GM23248 (cell line): ENCODE measurements at regions not wholly inside any gene's neighbourhood (a gene's known extent, or its start where the extent isn't known, plus 50 kb on each side); places are given as distances from the start of the nearest gene placed in this dataset.
A peak's percentile ranks its signal among the peaks of the same experiment; 100 is the strongest.

Experiments
- DNase-seq: peaks from one replicate; pipeline ENCODE4 v3.0.0-alpha.2; 2015
- H2AFZ ChIP-seq: fragments of 200-600 bp; sonication (generic); 2 replicates; pipeline ENCODE4 v1.6.1; 2016; ENCODE audit warnings: antibody characterized with exemption
- H3F3A ChIP-seq: fragments of 200-600 bp; sonication (generic); 2 replicates; pipeline ENCODE4 v1.6.1; 2016; ENCODE audit warnings: mild to moderate bottlenecking, antibody characterized with exemption, mixed run types; ENCODE audit not compliant: insufficient read depth
- H3K27ac ChIP-seq: fragments of 200-600 bp; sonication (generic); 2 replicates; pipeline ENCODE4 v1.5.1; 2016; ENCODE audit warnings: mild to moderate bottlenecking
- H3K27me3 ChIP-seq: fragments of 200-600 bp; sonication (generic); replicated peaks from 2 replicates; pipeline ENCODE4 v1.6.1; 2016; ENCODE audit warnings: mild to moderate bottlenecking; ENCODE audit not compliant: insufficient read depth
- H3K36me3 ChIP-seq: fragments of 200-600 bp; sonication (generic); 2 replicates; pipeline ENCODE4 v1.6.1; 2016; ENCODE audit warnings: low read depth, mild to moderate bottlenecking
- H3K4me1 ChIP-seq: fragments of 200-600 bp; sonication (generic); 2 replicates; pipeline ENCODE4 v1.6.1; 2016; ENCODE audit warnings: mild to moderate bottlenecking; ENCODE audit not compliant: insufficient read depth
- H3K4me2 ChIP-seq: fragments of 200-600 bp; sonication (generic); one replicate; pipeline ENCODE4 v1.6.1; 2016; ENCODE audit warnings: mild to moderate bottlenecking; ENCODE audit not compliant: unreplicated experiment
- H3K4me3 ChIP-seq: fragments of 200-600 bp; sonication (generic); 2 replicates; pipeline ENCODE4 v1.5.1; 2016; ENCODE audit warnings: mild to moderate bottlenecking
- H3K79me2 ChIP-seq: fragments of 200-600 bp; sonication (generic); 2 replicates; pipeline ENCODE4 v1.6.1; 2016; ENCODE audit warnings: mild to moderate bottlenecking; ENCODE audit not compliant: insufficient read depth
- H3K9ac ChIP-seq: fragments of 200-600 bp; sonication (generic); 2 replicates; pipeline ENCODE4 v1.6.1; 2016; ENCODE audit warnings: mild to moderate bottlenecking
- H3K9me2 ChIP-seq: fragments of 200-600 bp; sonication (generic); 2 replicates; pipeline ENCODE4 v1.6.1; 2016; ENCODE audit warnings: mixed run types, mild to moderate bottlenecking, moderate library complexity; ENCODE audit not compliant: insufficient read depth
- H3K9me3 ChIP-seq: fragments of 200-600 bp; sonication (generic); one replicate; pipeline ENCODE4 v1.6.1; 2017; ENCODE audit warnings: low read depth
- H4K20me1 ChIP-seq: fragments of 200-600 bp; sonication (generic); 2 replicates; pipeline ENCODE4 v1.6.0; 2016; ENCODE audit not compliant: insufficient read depth
- EZH2 ChIP-seq: fragments of 200-600 bp; sonication (generic); IDR thresholded peaks from 2 replicates; pipeline ENCODE4 v1.6.1; 2018; ENCODE audit warnings: antibody characterized with exemption, mild to moderate bottlenecking; ENCODE audit not compliant: insufficient read depth, poor library complexity, severe bottlenecking
- EZH2phosphoT487 ChIP-seq: fragments of 200-600 bp; sonication (generic); IDR thresholded peaks from 2 replicates; pipeline ENCODE4 v1.6.1; 2018; ENCODE audit warnings: antibody characterized with exemption, moderate library complexity, mild to moderate bottlenecking, low read depth; ENCODE audit not compliant: insufficient read depth
- WGBS, 2 experiments: methylation state at CpG; one replicate each; pipeline ENCODE4 v1.1.6; 2015 to 2017; ENCODE audit warnings: low lambda C conversion rate in 2 of 2, low coverage in 1 of 2; ENCODE audit errors: missing lambda C conversion rate in 2 of 2; 5-methylcytosine and 5-hydroxymethylcytosine counted together
- in situ Hi-C: fragments of 300-500 bp; cut with MboI; formaldehyde crosslinking; loops from 2 replicates; pipeline ENCODE4 v1.15.0; 2020

- Histone ChIP-seq H3K27me3 (no peaks in the 10 kb centered on the region), H3K27ac (no peak overlapping the region), H3K4me3 (no peak overlapping the region), H3K4me1 (peaks cover 14% of the 10 kb centered on the region), H3K9me2 (no peaks in the 10 kb centered on the region), H3K9ac (no peak overlapping the region), H3K4me2 (no peak overlapping the region), H2AFZ (no peak overlapping the region), H3K79me2 (no peaks in the 10 kb centered on the region), H3K9me3 (no peaks in the 10 kb centered on the region), H4K20me1 (no peaks in the 10 kb centered on the region), H3K36me3 (no peaks in the 10 kb centered on the region; the same call in 1 of the 2 replicates), H3F3A (no peaks in the 10 kb centered on the region; the same call in 1 of the 2 replicates)
- no peak for TF ChIP-seq EZH2
- TF ChIP-seq EZH2phosphoT487, result no peak
- no peak for DNase-seq
- WGBS, 2 experiments, result 94 to 95% methylated on average over 4 of the region's 4 CpGs
- in situ Hi-C loops, result no loop called here
Measured at GRCh38 chr14:53524391-53524790, 371.3 kb upstream of the DDHD1 start.

GRCh38 chr14:53523226-53523625 is 370.1 kb upstream of the DDHD1 start:
- peaks cover 3% of the 10 kb centered on the region; the same call in 1 of the 2 replicates for H3F3A ChIP-seq
- no peaks in the 10 kb centered on the region for H3K79me2 ChIP-seq
- H2AFZ ChIP-seq, result no peak overlapping the region
- H3K27me3 ChIP-seq, result no peaks in the 10 kb centered on the region
- no peak overlapping the region for H3K4me3 ChIP-seq
- in situ Hi-C loops, result no loop called here
- WGBS, 2 experiments, result 47 to 59% methylated on average over 3 of the region's 3 CpGs
- no peaks in the 10 kb centered on the region for H3K9me3 ChIP-seq
- TF ChIP-seq EZH2phosphoT487 (no peak), EZH2 (no peak)
- peak; percentile 37 for DNase-seq
- H3K4me2 ChIP-seq, result no peak overlapping the region
- H4K20me1 ChIP-seq, result no peaks in the 10 kb centered on the region
- H3K27ac ChIP-seq, result no peak overlapping the region
- H3K4me1 ChIP-seq, result peaks cover 21% of the 10 kb centered on the region
- H3K36me3 ChIP-seq, result no peaks in the 10 kb centered on the region; the same call in 1 of the 2 replicates
- no peaks in the 10 kb centered on the region for H3K9me2 ChIP-seq
- no peak overlapping the region for H3K9ac ChIP-seq

- H3K4me1 ChIP-seq, result peaks cover 38% of the 10 kb centered on the region
- no peaks in the 10 kb centered on the region for H3K9me2 ChIP-seq
- peaks cover 32% of the 10 kb centered on the region for H3F3A ChIP-seq
- no peak overlapping the region for H2AFZ ChIP-seq
- TF ChIP-seq EZH2 (no peak), EZH2phosphoT487 (no peak)
- in situ Hi-C loops, result no loop called here
- no peak overlapping the region for H3K9ac ChIP-seq
- H3K9me3 ChIP-seq, result no peaks in the 10 kb centered on the region
- no peak for DNase-seq
- H3K27me3 ChIP-seq, result no peaks in the 10 kb centered on the region
- H4K20me1 ChIP-seq, result no peaks in the 10 kb centered on the region
- no peaks in the 10 kb centered on the region for H3K79me2 ChIP-seq
- no peak overlapping the region for H3K27ac ChIP-seq
- no peaks in the 10 kb centered on the region; the same call in 1 of the 2 replicates for H3K36me3 ChIP-seq
- no peak overlapping the region for H3K4me2 ChIP-seq
- H3K4me3 ChIP-seq, result no peak overlapping the region
- WGBS, 2 experiments, result 93 to 94% methylated on average over 7 of the region's 7 CpGs
Measured at GRCh38 chr14:53520078-53520928, 367.2 kb upstream of the DDHD1 start.

DNA sequence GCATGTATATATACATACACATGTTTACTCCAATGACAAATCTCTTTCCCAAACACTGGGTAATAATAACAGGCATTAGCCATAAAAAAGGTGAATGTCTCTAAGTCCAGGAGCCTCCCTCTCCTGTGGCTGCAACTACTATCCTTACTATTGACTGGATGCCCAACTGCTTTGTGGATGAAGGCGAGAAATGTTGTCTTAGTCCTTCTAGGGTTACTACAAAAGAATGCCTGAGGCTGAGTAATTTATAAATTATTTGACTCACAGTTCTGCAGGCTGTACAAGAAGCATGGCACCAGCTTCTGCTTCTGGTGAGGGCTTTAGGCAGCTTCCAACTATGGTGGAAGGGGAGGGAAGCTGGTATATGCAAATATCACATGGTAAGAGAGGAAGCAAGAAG is 366.0 kb upstream of the DDHD1 start:
- H3F3A ChIP-seq, result peaks cover 36% of the 10 kb centered on the region
- peaks cover 39% of the 10 kb centered on the region for H3K4me1 ChIP-seq
- no peaks in the 10 kb centered on the region for H3K9me2 ChIP-seq
- no peaks in the 10 kb centered on the region for H4K20me1 ChIP-seq
- no peak overlapping the region for H3K9ac ChIP-seq
- 26 to 33% methylated on average over 1 of the region's 1 CpG for WGBS, 2 experiments
- no peak overlapping the region for H2AFZ ChIP-seq
- in situ Hi-C loops, result no loop called here
- peak; percentile 71 for DNase-seq
- H3K27ac ChIP-seq, result no peak overlapping the region
- no peaks in the 10 kb centered on the region; the same call in 1 of the 2 replicates for H3K36me3 ChIP-seq
- no peak overlapping the region for H3K4me3 ChIP-seq
- H3K27me3 ChIP-seq, result no peaks in the 10 kb centered on the region
- H3K9me3 ChIP-seq, result no peaks in the 10 kb centered on the region
- no peaks in the 10 kb centered on the region for H3K79me2 ChIP-seq
- no peak overlapping the region for H3K4me2 ChIP-seq
- TF ChIP-seq EZH2phosphoT487 (no peak), EZH2 (no peak)
